Neural progenitor cell (in vitro differentiated cells): ENCODE measurements at regions not wholly inside any gene's neighbourhood (a gene's known extent, or its start where the extent isn't known, plus 50 kb on each side); places are given as distances from the start of the nearest gene placed in this dataset.
"Not testable (repeated sequence)": the region's sequence is repeated elsewhere in the genome, so short reads cannot be mapped to it uniquely, and the experiment has no call there.

Experiments
- EZH2 ChIP-seq: fragments of 200-600 bp; sonication (generic); IDR thresholded peaks from 2 replicates; pipeline ENCODE4 v1.6.1; 2017; ENCODE audit warnings: antibody characterized with exemption, mild to moderate bottlenecking, moderate library complexity
- EZH2phosphoT487 ChIP-seq: fragments of 200-600 bp; sonication (generic); IDR thresholded peaks from 2 replicates; pipeline ENCODE4 v1.6.1; 2017; ENCODE audit warnings: antibody characterized with exemption
- TF ChIP-seq, protein P1 (sequence below): fragments of 200-600 bp; sonication (generic); IDR thresholded peaks from 2 replicates; pipeline ENCODE4 v1.5.1; 2017; ENCODE audit warnings: antibody characterized with exemption, mild to moderate bottlenecking

DNA sequence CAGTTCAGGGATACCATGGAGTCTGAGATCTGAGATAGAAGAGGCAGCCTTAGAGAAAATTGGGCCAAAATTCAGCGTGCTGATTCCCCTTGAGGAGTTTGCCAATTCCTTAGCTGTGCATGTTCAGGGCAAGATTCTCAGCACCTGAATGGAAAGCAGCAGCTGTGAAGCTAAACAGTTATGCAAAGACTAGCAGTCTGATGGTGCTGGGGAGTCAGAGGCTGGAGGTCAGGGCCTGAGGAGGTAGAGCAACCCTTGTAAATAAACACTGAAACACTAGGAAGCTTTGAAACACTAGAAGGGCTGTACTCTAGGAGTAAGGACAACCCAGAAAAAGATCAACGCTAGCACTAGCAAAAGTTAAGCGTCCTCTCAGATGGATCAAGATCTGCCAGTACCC lies 117.1 kb downstream of the OR52B4 start:
- TF ChIP-seq, protein P1, sequence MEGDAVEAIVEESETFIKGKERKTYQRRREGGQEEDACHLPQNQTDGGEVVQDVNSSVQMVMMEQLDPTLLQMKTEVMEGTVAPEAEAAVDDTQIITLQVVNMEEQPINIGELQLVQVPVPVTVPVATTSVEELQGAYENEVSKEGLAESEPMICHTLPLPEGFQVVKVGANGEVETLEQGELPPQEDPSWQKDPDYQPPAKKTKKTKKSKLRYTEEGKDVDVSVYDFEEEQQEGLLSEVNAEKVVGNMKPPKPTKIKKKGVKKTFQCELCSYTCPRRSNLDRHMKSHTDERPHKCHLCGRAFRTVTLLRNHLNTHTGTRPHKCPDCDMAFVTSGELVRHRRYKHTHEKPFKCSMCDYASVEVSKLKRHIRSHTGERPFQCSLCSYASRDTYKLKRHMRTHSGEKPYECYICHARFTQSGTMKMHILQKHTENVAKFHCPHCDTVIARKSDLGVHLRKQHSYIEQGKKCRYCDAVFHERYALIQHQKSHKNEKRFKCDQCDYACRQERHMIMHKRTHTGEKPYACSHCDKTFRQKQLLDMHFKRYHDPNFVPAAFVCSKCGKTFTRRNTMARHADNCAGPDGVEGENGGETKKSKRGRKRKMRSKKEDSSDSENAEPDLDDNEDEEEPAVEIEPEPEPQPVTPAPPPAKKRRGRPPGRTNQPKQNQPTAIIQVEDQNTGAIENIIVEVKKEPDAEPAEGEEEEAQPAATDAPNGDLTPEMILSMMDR, result not testable (repeated sequence)
- TF ChIP-seq EZH2, EZH2phosphoT487: not testable (repeated sequence)
